Stimulated activated CD8-positive, alpha-beta memory T cell treated with anti-CD3 and anti-CD28 coated beads, Interleukin-7, amount 100 ng/mL, for 1 hour (primary cell): ENCODE measurements at regions not wholly inside any gene's neighbourhood (a gene's known extent, or its start where the extent isn't known, plus 50 kb on each side); places are given as distances from the start of the nearest gene placed in this dataset.
"Not testable (repeated sequence)": the region's sequence is repeated elsewhere in the genome, so short reads cannot be mapped to it uniquely, and the experiment has no call there.

Source experiments
- DNase-seq, 2 donors: peaks; one replicate each; pipeline ENCODE4 v3.0.0-alpha.2; 2020; ENCODE audit warnings: low read depth in 2 of 2

DNA sequence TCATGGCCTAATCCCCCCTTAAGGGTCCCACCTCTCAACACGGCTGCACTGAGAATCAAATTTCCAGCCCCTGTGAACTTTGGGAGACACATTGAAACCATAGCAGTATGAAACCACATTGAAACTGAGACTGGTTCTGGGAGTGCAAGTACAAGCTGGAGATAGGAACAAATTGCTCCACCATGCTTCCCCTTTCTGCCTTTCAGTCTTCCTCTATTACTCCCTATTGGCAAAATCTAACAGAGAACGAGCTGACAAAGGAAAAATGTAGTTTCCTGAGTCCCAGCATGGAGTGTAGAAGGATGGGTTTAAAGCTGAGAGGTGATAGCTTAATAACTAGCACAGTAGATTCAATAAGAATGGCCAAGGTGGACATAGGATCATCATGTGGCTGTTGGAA, 161.7 kb upstream of the RPL34 start:
- DNase-seq, result no peak

DNA sequence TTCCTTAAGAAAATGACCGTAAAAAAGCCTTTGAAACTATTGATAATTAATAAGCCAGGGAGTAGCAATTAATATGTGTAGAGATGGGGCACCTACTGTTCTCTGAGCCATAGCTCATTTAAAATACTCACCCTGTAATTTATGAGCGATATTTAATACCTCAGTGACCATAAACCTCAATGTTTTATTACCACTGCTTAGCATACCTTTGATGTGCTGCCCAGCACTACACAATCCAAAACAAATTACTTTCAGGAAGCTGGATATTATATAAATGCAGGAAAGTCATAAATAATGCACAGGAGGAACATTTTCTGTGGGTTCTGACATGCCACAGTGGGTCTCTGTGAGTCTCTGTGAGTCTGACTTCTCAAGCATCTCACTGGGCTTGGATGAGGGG, 166.1 kb upstream of the RPL34 start:
- DNase-seq, result no peak

DNA sequence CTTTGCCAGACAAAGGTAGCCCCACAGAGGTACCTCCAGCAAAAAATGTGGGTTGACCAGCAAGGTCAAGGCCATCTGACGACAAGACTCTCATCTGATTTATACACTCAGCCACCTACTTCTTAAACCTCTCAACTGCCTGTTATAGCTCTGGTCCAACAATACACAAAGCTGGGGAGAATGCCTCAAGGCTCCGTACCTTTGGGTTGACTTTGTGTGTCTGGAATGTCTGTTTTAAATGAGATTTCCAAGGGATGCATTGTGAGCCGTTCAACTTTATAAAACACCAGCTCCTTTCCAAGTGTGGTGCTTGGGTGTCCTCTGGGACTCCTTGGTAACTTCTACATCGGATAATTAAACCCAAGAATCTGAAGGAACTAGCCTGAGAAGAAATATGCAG, 167.0 kb upstream of the RPL34 start:
- DNase-seq, result no peak

DNA sequence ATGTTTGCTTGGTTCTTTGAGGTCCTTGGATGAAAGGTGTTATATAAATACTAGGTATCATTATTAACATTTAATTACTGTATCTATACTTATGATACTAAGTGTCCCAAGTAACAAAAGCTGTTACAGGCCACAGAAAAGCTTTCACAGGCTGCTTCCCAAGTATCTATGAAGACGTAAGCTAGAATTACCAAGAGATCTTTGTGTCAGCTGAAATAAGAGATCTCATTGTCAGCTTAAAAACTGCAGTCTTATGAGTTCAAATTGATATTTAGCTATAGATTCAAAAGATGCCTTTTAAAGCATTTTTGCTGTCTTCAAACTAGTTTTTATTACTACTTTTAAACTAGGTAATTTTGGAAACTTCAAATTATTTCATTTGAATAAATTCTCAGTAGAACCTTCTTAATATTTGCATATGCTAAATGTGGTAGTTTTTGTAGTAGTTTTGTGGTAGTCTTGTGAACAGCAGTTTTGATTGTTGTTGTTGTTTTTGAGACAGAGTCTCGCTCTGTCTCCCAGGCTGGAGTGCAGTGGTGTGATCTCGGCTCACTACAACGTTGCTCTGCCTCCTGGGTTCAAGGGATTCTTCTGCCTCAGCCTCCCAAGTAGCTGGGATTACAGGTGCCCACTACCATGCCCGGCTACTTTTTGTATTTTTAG, 170.0 kb upstream of the RPL34 start:
- no peak for DNase-seq

DNA sequence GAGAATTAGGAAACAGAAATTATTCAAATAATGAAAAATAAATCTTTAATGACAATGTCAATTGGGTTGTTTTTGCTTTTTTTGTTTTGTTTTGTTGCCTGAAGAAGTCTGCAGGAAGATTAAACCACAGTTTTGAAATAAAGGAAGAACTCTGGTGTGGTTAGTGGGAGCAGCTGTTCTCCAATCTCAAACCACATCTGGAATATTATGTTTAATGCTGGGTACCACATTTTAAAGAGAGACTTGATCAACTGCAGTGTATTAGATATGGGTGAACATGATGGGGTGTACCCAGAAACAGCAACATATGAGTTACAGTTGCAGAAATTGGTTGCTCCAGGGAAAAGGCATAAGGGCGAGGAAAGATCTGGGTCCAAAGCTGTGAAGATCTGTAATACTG, 171.2 kb upstream of the RPL34 start:
- DNase-seq, result no peak

DNA sequence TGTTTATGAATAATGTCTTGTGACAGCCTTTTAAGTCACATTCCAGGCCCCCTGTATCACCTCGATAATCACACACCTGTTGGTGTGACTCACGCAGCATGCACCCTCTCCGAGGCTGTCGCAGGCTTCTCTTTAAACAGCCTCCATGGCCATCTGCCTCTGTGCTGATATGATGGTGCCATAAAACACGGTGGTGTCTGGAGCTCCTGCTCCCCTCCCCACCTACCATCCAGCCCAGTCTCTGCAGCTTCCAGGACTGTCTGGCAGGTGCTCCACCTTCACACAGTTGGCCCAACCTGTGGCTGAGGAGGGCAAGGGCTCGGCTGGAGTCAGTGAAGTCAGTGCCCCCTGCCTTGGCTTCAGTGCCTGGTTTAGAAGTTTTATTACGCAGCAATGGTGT, 173.8 kb upstream of the RPL34 start:
- DNase-seq, result no peak

DNA sequence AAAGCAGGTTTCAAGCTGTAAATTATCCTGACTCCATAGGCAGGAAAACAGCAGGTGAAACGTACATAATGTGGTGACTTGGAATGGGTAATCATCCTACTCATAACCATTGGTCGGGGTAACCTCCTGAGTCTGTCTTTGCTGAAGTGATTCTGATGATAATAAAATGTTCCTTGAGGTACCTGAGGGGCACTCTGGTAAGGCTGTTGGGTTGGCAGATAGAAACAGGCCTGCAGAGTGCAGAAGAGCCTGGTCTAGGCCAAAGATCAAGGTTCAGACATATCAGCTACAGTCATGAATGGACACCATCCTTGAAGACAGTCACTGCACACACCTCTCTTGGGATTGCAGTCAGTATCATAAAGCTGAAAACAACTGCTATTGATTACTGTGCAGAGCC, 174.7 kb upstream of the RPL34 start:
- no peak for DNase-seq

DNA sequence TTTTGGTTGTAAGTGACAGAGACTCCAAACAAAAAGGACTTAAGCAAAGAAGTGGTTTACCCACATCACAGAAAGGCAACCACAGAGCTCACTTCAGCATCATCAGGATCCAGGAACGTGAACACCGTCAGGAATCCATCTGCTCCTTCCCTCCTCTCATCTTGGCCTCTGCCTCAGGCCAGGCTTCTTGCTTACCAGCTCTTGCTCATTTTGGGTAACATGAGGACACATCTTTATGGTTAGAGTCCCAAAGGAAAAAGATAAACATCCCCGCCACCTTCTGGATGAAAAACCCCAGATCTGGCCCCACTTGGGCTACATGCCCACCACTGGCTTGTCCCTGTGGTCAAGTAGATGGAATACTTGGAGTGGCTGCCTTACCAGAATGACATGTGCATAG, 176.8 kb upstream of the RPL34 start:
- no peak for DNase-seq

DNA sequence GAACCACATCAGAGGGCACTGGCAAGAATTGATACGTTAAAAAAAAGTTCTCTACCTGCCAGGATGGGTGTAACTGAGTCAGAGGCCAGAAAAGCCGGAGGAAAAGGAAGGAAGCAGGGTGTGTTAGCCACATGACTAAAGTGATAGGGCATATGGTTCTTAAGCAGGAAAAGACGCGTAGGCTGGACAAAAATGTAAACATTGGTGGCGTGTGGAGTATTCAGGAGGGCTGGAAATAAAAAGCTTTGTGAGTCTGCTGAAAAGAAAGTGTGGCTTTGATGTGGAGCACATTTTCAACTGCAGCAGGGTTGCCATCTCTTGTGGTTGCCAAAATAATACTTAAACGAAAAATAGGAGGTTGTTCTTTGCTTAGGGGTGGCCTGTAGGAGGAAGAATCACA, 186.5 kb upstream of the RPL34 start:
- DNase-seq, result peak in 1 of 2 donors; percentile 8

DNA sequence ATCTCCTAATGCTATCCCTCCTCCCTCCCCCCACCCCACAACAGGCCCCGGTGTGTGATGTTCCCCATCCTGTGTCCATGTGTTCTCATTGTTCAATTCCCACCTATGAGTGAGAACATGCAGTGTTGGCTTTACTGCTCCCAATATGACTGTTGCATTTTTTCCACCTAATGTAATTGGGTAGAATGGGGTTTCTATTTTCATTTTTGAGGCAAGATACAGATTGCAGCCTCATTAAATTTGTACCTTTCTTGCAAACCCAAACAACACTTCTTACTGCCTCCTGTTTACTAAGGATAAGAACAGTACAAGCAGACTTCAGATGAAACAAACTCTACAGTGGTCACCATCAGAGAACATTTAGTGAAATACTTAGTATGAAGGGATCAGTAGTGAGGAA, 187.0 kb upstream of the RPL34 start:
- DNase-seq, result not testable (repeated sequence)

DNA sequence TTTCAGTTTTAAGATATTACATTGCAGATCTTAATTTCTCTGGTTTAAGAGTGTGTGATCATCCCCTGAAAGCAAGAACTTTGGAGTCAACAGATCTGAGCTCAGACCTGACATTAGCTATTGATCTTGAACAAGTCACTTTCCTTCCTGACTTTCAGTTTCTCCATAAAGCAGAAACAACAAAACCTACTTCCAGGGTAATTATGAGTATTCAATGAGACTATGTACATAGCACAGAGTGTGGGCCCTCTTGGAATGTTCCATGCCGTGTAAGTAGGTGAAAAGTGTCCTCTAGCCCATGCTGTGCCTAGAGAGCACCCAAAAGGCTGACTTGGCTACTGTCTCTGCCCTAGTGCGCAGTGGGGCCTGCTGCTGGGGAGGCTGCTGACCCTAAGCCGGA, 188.0 kb upstream of the RPL34 start:
- no peak for DNase-seq

DNA sequence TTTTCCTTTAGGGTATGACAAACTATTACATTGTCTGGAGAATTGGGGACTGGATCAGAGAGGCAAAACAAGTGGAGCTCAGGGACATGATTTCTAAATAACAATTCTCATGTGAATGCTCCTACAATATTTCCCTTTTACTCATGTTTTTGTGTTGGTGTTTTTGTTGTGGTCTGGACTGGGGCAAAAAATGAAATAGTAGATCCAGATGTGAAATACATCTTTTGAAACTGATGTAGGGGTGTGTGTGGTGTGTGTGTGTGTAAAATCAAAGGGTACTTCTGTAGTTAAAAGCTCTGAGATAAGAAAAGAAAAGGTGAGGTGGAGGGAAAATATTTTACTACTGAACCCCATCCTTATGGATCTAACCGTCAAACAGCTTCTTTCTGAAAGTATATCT, 188.4 kb upstream of the RPL34 start:
- no peak for DNase-seq

DNA sequence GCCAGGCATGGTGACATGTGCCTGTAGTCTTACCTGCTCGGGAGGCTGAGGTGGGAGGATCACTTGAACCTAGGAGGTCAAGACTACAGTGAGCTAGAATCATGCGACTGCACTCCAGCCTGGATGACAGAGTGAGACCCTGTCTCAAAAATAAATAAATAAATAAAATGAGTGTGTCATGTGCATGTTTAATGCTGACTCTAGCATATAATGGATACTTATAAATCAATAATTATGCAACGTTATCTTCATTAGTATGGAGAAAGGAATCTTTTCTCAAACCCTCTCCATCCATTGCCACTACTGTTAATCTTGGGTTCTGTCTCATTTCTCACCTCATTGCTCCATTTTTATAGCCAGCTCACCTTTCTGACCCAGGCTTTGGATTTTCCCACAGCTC, 189.5 kb upstream of the RPL34 start:
- no peak for DNase-seq

DNA sequence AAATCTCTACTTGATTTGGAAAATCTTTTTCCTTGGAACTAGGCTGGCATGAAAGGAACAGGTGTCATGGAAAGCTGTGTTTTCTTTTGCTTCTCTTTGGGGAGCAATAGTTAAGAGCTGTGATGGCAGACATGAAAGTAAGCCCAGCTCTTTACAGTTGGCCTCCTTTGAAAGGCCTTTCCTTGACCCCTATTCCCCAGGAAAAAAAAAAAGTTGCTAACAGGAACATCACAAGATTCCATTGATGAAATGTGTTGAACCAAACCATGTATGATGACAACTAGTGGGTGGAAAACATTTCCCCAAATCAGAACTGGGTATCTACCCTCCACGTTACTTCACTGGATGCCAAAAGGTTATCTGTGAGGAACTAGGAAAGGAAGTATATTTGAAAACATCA, 190.7 kb upstream of the RPL34 start:
- DNase-seq, result no peak

DNA sequence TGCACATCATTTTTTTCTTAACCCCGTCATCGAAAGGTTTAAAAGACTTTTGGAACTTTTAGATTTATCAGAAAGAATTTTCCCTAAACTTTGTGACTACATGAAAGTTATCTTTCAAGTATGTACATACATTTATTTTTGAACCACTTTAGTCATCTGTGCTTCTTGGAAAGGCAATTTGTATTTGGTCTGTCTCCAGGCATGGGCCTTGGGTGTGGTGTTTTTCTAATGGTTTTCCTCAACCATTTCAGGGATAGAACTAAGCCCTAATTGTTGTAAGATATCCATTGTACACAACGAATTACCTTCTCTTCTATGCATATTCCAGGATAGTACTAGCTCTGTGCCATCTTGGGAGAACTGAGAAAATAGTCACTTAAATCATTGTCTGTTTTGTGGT, 191.5 kb upstream of the RPL34 start:
- no peak for DNase-seq

DNA sequence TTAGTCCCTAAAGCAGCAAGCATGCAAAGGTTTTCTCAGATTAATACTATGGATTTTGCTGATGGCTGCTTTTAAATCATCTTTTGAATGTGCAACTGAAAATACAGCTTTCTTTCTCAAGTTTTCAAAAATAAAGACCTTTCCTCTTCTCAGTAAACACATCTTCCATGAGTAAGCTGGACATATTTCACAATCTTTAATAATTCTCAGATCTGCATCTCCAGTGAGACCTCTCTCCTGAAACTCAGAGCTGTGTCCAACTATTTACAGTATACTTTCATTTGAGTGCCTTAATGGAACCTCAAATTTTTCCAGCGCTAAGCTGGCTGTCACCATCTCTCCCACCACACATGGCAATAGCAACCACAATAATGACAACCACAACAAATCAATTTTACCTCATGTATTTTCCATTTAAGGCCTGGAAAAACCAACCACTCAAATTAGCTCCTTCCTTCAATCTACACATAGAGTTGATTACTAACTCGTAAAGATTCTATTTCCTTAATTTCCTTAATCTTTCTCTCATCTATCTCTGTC, 192.4 kb upstream of the RPL34 start:
- no peak for DNase-seq

DNA sequence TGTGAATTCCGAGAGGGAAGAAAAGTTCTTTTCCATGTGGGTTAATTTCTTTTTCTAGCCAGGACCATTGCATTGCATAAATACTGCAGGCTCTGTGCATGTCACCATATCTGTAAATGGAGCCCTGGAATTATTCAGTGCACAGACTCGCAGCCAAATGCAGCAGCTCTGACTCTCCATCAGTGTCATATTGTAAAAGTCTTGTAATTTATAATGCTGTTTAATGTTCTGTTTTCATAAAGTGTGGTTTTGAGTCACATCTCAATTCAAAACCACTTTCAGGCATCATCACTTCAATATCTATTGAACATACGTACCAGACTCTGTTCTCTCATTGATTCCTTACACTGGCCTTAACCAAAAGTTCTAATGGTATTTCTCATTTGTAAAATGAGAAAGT, 193.9 kb upstream of the RPL34 start:
- DNase-seq, result no peak

DNA sequence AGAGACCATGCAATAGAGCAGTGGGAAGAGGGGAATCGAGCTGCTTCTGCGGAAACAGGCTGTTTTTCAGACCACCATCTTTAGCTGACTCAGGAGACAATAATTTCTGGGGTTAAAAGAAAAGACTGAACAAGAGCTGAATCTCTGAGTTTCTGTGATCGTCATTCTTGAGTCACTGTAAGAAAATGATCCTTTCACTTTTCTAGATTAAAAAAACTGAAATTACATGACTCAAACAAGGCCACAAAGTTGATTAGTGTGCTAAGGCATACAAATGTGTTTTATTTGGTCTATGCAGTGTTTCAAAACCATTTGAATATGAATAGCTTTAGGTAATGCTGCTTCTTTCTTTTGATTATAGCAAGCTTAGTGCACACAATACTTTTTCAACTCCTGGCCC, 194.4 kb upstream of the RPL34 start:
- no peak for DNase-seq

DNA sequence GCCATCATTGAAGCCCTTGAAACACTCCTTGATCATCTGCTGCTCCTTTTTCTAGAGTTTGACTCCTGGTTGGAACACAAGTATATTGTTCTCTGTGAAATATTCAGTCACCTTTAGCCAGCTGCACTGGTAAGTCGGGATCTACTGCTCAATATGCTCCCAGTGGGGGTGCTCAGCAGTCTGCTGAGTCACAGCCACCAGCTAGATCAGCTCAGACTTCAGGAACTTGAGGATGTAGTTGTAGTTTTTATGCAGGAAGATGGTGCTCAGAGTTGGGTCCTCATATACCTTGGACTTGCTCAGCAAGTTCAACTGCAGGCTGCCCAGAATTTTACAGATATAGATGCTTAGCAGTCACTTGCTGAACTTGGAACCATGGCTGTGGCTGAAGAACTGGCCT, 202.5 kb upstream of the RPL34 start:
- DNase-seq, result no peak

DNA sequence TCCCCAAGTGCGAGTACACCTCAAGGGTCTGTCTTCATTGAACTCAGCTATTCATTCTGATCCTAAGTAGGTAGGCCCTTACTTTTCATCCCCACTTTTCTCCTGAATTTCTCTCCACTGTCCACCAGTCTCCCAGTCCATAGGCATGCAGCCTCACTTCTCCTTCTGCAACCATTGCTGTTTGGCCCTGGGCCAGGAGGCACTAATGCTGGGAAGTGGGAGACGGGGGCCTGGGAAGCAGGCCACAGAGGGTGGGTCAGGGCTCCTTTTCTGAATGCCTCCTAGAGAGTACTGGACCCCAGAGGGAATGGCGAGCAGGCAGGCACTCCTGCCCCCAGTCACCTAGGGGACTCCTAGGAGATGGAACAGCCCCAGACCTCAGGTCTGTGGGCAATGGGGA, 203.5 kb upstream of the RPL34 start:
- no peak for DNase-seq

DNA sequence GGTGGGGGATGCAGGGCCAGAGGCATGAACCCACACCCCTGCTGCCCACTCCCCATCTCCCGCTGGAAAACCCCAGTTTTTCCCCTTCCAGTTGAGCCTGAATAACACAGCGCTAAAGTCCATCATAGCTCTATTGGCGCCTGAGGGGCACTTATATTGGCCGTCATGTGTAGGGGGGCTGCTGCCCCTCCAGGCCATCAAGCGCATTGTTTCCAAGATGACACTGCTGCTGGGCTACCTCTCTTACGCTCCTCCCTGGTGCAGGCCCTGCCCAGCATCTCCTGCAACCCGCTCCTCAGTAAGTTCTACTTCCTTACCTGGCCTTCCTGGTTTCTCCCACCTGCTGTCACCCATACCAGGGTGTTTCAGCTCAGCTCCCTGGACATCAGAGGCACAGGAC, 205.0 kb upstream of the RPL34 start:
- DNase-seq, result no peak

DNA sequence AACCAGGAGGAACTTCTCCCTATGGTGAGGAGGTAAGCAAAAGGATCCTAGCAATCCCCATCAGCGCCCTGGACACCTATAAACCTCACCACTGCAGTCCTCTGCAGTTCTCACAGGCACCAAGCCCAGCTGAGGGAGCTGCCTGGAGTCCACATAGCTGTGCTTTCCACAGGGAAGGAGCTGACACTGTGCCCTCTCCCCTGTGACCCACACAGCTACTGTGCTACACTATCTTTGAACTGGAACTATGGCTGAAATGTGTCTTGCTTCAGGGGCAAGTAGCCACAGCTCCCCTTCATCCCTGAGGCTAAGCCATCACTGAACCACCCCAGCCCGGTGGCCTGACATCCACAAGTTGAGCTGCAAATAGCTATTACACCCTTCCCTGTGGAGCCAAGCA, 208.5 kb upstream of the RPL34 start:
- no peak for DNase-seq

DNA sequence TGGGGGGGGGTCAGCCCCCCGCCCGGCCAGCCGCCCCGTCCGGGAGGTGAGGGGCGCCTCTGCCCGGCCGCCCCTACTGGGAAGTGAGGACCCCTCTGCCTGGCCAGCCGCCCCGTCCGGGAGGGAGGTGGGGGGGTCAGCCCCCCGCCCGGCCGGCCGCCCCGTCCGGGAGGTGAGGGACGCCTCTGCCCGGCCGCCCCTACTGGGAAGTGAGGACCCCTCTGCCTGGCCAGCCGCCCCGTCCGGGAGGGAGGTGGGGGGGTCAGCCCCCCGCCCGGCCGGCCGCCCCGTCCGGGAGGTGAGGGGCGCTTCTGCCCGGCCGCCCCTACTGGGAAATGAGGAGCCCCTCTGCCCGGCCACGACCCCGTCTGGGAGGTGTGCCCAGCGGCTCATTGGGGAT, 210.7 kb upstream of the RPL34 start:
- DNase-seq, result not testable (repeated sequence)

DNA sequence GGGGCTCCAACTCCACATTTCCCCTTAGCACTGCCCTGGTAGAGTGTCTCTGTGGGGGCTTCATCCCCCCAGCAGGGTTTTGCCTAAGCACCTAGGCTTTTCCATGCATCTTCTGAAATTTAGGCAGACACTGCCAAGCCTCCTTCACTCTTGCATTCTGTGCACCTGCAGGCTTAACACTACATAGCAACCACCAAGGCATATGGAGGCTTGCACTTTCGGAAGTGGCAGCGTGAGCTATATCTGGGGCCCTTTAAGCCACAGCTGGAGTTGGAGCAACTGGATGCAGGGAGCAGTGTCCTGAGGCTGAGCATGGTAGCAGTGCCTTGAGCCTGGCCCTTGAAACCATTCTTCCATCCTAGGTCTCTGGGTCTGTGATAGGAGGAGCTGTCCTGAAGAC, 214.8 kb upstream of the RPL34 start:
- no peak for DNase-seq
